DMS53 (cell line): ENCODE measurements at regions not wholly inside any gene's neighbourhood (a gene's known extent, or its start where the extent isn't known, plus 50 kb on each side); places are given as distances from the start of the nearest gene placed in this dataset.

Source experiments
- DNase-seq: peaks from one replicate; lab custom pipeline; 2025; lab: John Stamatoyannopoulos, UW

DNA sequence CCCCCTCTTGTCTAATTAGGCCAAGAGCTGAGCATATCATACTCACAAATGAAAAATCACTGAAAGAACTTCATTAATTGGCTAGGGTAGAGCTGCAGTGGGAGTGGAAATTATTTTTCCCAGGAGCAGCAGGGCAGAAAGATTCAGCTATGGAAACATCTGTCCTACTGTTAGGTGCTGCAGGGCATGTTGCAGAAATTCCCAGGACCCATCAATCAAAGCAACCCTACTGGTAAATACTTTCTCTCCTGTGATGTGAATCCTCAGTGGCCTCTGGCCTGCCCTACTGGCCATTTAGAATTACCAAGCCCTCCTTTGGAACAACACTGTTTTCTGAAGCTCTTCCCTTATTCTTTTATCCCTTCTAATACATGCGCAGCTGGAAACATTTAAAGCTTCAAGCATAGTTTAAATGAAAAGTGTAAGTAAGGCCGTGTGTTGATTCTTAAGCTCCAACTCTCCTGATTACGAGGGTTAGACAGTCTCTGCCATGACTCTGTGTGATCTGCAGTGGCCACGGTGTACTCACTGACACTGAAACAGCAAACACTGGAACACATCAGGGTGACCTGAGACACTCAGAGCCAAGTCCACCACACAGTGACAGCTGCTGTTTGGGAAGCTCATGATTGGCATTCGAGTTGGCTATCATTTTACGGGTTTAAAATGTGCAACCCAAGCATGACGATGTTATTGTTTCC is 62.6 kb upstream of the TMCC3 start:
- peak; percentile 38 for DNase-seq

DNA sequence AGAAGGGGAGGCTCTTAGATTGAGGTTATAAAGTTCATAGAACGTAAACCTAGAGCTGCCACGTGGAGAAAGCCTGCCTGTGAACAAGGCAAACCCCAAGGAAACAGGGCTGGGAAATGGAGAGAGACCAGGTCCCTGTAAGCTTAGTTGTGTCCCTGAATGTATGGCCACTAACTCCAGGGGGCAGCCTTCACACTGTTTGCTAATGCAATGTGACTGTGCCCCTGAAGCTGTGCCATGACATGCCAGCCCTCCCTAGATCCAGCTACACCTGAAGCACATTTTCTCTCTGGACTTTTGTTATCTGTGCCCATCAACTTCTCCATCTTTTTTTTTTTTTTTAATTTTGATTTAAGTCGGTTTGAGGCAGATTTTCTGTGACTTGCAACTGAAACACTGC is 60.6 kb upstream of the TMCC3 start:
- peak; percentile 71 for DNase-seq

DNA sequence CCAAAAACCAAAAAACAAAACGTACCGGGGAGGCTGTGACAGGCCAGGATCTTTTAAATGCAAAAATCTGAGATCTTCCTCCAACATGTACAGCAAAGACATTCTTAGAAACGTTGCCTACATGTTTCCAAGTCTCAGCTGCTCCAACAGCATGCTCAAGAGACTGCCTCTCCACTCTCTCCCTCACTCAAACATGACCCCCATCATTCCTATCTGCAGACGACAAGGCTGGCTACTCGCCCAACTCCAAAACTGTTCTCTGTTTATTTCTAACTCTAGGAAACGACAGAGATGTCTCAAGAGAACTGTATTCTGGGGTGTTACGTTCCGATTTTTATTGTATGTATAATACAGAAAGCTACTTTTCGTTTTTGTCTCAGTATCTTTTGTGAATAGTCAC is 57.5 kb upstream of the TMCC3 start:
- no peak for DNase-seq

DNA sequence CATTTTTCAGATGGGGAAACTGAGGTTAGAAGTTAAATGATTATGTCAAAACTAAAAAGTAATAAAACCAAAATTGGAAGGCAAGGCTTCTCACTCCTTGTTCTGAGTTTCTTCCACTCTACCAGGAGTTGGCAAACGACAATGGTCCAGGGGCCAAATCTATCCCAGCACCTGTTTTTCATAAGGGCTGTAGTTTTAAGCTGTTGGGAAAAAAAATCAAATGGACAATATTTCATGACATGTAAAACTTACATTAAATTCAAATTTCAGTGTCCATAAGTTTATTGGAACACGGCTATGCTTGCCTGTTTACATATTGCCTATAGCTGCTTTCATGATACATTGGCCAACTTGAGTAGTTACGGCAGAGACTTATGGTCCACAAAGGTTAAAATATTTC is 56.7 kb upstream of the TMCC3 start:
- no peak for DNase-seq

DNA sequence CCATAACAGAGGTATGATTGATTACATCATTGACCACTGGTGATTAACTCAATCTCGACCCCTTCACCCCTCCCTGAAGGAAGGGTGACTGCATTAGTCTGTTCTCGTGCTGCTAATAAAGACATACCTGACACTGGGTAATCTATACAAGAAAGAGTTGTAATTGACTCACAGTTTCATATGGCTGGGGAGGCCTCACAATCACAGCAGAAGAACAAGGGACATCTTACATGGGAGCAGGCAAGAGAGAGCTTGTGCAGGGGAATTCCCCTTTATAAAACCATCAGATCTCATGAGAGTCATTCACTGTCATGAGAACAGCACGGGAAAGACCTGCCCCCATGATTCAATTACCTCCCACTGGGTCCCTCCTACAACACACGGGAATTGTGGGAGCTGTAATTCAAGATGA is 55.9 kb upstream of the TMCC3 start:
- DNase-seq: peak; percentile 18

DNA sequence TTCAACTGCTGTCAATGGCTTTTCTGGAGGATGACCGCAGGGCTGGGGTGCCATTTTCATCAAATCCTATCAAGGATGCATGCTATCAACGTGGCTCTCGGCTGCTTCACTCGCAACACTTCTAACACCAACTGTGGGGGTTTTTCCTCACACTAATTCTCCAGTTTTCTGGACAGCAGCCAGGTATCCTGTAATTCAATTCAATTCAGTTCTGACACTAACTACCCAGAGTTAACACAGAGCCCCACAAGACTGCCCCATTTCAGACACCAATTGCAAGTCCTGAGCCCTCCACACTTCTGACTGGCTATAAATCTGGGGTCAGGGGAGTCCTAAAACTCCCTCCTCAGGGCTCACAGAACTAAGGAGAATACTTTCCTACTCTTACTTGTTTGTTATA is 55.3 kb upstream of the TMCC3 start:
- DNase-seq: no peak

DNA sequence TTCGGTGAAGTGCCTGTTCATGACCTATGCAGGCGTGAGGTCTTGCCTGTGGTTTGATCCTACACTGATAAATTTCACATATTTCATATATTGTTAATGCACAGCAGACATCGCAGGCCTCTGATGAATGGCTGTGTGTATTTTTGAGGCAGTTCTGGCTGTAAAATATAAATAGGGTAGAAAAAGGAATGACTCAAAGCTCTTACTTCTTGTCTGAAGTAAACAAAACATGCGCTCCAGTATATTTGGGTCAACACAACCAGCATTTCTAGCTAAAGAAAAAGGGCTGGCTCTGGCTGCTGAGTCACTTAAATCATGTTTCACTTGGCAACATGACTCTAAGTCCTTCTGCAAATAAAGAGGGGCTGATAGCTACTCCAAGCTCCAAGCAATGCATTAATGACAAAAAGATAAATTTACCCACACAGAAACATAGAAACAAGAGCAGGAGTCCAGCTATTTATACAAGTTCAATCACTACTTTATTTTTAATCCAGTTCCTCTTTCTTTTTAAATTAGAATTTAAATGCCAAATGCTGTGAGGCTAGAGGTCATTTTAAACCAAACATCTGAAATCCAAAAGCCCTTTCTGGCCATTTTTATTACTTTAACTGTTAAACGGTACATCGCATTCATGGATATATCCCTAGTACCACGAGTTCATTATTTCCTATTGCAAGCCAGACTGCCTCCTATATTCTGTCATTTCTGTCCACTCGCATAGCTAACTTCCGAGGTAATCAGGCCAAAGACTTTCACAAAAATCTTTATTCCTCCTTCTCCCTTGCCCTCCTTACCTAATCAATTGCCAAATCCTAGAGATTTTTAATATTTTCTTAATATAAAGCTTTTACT is 54.3 kb upstream of the TMCC3 start:
- DNase-seq: peak; percentile 95

DNA sequence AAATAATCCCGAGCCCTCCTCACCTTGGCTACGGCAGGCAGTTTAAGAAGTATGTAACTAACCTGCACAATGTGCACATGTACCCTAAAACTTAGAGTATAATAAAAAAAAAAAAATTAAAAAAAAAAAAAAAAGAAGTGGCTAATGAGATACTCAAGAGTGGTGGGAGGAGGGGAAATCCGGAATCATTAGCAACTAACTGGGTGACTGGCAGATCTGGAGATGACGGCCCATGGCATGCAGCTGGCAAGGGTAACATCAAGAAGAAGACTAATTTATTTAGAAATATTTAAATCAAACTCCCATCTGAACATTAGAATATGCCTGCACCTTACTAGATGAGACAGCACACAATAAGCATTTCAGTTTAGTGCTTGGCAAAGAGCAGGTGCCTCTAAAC is 52.3 kb upstream of the TMCC3 start:
- DNase-seq: no peak

DNA sequence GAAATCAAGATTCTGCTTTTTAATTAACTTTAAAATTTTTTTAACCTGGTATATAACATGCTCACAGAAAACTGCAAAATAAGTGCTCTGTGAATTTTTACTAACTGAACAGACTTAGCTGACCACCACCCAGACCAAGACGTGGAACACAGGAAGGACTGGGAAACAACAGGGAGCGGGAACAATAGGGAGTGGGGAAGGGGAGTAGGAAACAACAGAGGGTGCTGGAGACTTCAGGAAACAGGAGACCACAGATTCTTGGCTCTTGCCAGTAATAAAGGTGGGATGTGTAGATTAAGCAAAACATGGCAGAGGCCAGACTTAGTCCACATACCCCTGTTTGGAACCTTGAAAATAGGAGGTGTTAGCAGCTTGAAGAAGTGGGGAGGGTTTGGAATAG is 51.4 kb upstream of the TMCC3 start:
- DNase-seq: no peak

DNA sequence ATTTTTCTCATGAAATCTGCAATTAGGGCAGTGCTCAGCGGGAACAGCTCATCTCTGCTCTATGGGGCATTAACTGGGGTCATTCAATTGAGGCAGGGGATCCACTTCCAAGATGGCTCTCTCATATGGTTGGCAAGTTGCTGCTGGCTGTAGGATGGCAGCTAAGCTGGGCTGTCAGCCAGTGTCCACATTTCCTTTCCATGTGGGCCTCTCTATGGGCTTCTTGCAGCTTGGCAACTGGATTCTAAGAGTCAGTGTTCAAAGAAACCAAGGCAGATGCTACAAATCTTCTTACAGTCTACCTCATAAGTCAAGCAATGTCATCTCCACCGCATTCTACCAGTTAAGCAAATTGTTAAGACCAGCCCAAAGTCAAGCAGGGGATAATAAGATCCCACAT is 50.3 kb upstream of the TMCC3 start:
- no peak for DNase-seq
